ENCODE measurements at regions not wholly inside any gene's neighbourhood (a gene's known extent, or its start where the extent isn't known, plus 50 kb on each side); places are given as distances from the start of the nearest gene placed in this dataset.

- TF ChIP-seq REST (IDR thresholded peaks at IDR 0.05; ENCODE audit: borderline replicate concordance): no peak
- TF ChIP-seq MXI1 (conservative IDR thresholded peaks at IDR 0.05; ENCODE audit: poor library complexity, severe bottlenecking): no peak
- no peak for TF ChIP-seq CTCF (IDR thresholded peaks at IDR 0.05; ENCODE audit: poor library complexity, severe bottlenecking)
- TF ChIP-seq EZH2 (IDR thresholded peaks at IDR 0.05; ENCODE audit: borderline replicate concordance, insufficient read depth, low read length, poor library complexity, severe bottlenecking): no peak
- TF ChIP-seq EP300 (conservative IDR thresholded peaks at IDR 0.05; ENCODE audit: poor library complexity, severe bottlenecking): no peak
These were observed 93.8 kb upstream of the CXCR4 start for GRCh38 chr2:136211701-136212100.

Data from neural cell (in vitro differentiated cells).